ENCODE measurements at regions not wholly inside any gene's neighbourhood (a gene's known extent, or its start where the extent isn't known, plus 50 kb on each side); places are given as distances from the start of the nearest gene placed in this dataset.

DNA sequence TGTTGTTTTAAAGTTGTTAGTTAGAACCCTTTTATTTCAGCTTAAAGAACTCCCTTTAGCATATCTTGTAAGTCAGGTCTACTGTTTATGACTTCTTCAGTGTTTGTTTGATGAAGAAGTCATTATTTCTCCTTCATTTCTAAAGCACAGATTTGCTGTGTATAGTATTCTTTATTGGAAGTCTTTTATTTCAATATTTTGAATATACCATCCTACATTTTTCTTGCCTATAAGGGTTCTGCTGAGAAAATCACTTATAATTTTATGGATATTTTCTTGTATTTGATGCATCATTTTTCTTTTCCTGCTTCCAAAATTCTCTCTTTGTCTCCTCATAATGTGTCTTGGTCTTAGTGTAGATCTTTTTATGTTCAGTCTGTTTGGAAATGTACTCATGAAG is 134.5 kb downstream of the CPXCR1 start:
- TF ChIP-seq, protein P1, sequence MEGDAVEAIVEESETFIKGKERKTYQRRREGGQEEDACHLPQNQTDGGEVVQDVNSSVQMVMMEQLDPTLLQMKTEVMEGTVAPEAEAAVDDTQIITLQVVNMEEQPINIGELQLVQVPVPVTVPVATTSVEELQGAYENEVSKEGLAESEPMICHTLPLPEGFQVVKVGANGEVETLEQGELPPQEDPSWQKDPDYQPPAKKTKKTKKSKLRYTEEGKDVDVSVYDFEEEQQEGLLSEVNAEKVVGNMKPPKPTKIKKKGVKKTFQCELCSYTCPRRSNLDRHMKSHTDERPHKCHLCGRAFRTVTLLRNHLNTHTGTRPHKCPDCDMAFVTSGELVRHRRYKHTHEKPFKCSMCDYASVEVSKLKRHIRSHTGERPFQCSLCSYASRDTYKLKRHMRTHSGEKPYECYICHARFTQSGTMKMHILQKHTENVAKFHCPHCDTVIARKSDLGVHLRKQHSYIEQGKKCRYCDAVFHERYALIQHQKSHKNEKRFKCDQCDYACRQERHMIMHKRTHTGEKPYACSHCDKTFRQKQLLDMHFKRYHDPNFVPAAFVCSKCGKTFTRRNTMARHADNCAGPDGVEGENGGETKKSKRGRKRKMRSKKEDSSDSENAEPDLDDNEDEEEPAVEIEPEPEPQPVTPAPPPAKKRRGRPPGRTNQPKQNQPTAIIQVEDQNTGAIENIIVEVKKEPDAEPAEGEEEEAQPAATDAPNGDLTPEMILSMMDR (IDR thresholded peaks at IDR 0.05) = no peak
- TF ChIP-seq ZFX (IDR thresholded peaks at IDR 0.05; ENCODE audit: borderline replicate concordance) = no peak

Data from 22Rv1 (cell line).